ENCODE measurements at regions not wholly inside any gene's neighbourhood (a gene's known extent, or its start where the extent isn't known, plus 50 kb on each side); places are given as distances from the start of the nearest gene placed in this dataset.
A peak's percentile ranks its signal among the peaks of the same experiment; 100 is the strongest.
"Not testable (repeated sequence)": the region's sequence is repeated elsewhere in the genome, so short reads cannot be mapped to it uniquely, and the experiment has no call there.

- DNase-seq = peak; percentile 0
Measured at GRCh38 chr14:41549821-41550607, 56.7 kb upstream of the LRFN5 start.

- no peak for DNase-seq
Measured at GRCh38 chr14:41549282-41549681, 57.4 kb upstream of the LRFN5 start.

DNA sequence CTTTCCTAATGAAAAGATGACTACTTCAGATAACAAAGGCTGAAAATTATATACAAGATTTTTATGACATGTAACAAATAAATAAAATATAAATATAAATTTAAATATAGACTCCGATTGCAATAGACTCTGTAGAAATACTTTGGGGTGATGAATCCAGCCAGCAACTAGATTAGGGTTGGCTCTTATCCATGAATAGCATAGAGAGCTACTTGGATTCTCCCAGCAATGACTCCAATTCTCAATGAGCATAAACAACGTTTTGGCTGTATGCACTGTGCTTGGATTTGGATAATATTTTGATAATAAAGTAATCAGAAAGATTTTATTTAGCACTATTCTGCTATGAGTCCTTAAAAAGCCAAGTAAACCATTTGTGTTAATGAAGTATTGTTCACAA lies 58.0 kb upstream of the LRFN5 start:
- DNase-seq = no peak

GRCh38 chr14:41541333-41541732 lies 65.3 kb upstream of the LRFN5 start:
- no peak for DNase-seq

DNA sequence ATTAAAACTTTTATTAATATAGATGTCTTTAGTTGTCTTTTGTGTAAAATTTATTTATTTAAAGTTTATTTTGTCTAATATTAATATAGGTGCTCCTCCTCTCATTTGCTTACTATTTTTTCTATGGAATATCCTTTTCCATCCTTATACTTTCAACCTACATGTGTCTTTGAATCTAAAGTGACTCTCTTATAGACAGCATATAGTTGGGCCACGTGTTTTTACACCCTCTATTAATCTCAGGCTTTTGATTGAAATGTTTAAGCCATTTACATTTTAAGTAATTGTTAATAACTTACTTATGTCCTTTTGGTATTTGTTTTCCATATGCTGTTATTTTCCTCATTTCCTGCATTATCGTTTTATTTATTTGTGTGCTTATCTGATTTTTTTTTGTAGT lies 74.4 kb upstream of the LRFN5 start:
- no peak for DNase-seq

GRCh38 chr14:41521891-41522290 lies 84.8 kb upstream of the LRFN5 start:
- DNase-seq = no peak

DNA sequence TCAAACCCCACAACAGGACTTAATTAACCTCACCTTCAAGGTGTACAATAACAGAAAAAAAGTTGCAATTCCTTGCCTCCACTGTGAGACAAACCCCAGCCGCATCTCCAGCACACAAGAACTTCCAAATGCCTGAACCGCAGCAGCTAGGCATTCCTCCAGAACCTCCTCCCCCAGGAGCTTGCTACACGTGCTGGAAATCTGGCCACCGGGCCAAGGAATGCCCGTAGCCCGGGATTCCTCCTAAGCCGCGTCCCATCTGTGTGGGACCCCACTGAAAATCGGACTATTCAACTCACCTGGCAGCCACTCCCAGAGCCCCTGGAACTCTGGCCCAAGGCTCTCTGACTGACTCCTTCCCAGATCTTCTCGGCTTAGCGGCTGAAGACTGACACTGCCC lies 88.6 kb upstream of the LRFN5 start:
- DNase-seq = not testable (repeated sequence)

DNA sequence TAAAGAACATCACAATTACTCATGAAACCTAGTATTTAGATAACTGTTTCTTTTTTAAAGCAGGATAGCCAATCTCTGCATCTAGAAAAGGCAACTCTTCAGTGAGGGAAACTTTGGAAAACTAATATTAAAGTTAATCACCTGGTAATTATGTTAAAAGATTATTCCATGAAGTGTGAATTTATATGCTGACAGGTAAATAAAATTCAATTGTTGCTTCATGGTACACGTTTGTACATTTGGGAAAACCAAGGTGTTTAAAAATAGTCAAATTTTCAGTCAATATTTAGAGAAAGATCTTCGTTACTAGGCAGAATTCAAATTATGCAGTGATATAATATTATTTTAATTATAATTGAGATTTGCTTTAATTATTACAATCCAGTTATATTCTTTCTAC lies 100.1 kb upstream of the LRFN5 start:
- no peak for DNase-seq

DNA sequence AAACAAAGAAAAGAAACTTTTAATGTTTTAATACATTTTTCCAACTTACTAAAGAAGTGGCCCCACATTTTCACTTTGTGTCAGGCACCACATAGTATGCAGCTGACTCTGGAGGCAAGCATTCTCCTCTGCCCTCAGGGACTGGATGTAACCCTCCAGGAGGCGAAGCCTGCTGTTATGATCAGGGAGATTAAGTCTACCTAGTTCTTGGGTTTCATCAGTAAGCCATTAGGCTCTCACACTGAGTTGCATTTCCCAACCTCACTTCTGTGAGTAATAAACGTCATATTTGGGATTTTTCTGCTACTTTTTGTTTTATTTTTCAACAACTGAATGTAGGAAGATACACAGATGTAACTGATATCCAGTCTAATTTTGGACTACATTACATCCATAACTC lies 101.2 kb upstream of the LRFN5 start:
- no peak for DNase-seq

- no peak for DNase-seq
Measured at GRCh38 chr14:41498959-41499358, 107.7 kb upstream of the LRFN5 start.

- DNase-seq = no peak
Measured at GRCh38 chr14:41490323-41490722, 116.4 kb upstream of the LRFN5 start.

GRCh38 chr14:41489315-41489972 lies 117.2 kb upstream of the LRFN5 start:
- no peak for DNase-seq

DNA sequence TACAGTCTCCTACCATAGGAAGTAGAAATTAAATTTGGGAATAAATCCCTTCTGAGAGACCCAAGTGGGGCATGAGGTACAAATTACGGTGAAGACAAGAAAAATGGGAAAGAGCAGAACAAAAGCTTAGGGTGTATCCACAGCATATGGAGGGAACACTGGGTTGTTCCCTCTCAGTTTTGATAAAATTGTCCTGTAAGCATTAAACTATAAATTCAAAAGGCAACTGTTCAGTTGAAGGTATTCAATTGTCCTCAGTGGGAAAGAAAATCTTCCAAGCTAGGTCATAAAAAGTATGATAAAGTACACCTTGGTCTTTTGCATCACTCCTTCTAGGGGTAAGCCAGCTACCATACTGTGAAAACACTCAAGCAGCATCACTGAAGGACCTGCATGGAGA lies 118.3 kb upstream of the LRFN5 start:
- DNase-seq = no peak

DNA sequence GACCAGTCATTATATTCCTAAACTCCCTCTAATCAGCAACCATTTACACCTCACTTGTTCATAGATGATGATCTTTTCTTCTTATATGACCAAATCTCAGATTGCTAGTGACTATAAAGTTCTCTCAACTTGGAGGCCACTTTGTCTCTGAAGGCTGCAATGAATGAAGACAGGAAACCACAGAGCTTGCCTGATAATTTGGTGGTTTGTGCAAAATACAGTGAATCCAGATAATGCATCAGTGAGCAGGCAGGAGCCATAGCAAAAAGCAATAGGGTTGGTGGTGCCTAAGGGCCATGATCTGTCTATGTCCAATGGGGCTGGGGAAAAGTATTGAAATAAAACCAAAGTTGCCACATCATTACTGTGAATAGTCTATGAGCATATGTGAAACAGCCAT lies 123.8 kb upstream of the LRFN5 start:
- no peak for DNase-seq

DNA sequence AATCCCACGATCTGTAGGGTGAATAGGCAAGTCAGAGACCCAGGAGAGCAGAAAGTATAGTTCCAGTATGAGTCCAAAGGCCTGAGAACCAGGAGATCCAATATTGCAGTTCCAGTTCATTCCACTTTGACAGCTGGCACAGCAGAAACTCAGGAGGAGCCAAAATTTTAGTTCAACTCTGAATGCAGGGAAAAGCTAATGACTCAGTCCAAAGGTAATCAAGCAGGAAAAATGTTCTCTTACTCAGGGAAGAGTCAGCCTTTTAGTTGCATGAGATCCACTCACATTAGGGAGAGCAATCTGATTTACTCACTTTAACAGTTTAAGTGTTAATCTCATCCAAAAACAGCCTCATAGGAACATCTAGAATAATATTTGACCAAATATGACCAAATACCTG lies 130.2 kb upstream of the LRFN5 start:
- DNase-seq = no peak

DNA sequence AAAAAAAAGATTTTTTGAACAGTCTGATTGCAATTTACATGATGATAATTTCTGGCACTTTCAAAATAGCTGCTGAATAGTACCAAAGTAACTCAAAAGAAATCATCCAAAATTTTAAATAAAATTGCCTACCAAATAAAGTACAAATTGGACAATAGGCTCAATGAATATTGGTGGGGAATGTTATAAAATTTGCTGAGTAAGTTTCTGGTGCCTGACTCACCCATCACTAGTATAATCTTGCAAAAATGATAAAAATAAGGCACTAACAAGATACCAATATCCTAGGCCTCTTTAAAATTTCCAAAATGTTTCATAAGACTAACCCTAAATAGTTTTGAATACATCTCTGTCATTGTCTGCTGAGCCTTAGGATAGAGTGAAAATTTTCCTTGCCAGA lies 145.3 kb upstream of the LRFN5 start:
- DNase-seq = no peak

- no peak for DNase-seq
Measured at GRCh38 chr14:41457393-41457792, 149.3 kb upstream of the LRFN5 start.

DNA sequence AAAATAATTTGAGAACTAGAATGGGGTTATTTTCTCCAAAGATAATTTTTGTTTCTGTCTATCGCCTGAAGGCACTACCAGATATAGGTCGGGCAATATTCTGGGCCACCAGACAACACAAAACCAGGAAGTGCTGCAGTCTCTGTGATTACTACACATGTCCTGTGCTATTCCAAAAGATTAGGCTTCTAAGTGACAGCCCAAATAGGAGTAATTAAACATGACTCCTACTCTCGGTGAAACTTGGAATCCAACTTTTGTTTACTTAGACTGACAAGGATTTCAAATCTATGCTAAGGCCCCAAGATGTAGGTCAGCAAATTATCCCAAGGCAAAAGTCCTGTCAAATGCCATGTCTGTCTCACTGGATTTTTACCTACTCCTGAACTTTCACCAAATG lies 157.6 kb upstream of the LRFN5 start:
- DNase-seq = no peak

GRCh38 chr14:41446008-41446407 lies 160.7 kb upstream of the LRFN5 start:
- no peak for DNase-seq

DNA sequence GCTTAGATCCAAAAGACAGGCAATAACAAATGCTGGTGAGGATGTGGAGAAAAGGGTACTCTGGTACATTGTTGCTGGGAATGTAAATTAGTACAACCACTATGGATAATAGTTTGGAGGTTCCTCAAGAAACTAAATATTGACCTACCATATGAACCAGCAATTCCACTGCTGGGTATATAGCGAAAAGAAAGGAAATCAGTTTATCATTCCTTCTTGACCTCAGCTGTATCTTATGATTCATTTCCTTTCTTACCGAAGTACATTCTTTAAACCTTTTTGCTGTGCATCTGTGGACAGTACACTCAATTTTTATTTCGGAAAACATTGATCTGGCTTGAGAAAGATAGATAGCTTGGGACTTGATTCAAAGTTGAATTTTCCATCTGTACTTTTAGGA lies 183.2 kb upstream of the LRFN5 start:
- no peak for DNase-seq

GRCh38 chr14:41421308-41421707 lies 185.4 kb upstream of the LRFN5 start:
- DNase-seq = not testable (repeated sequence)

DNA sequence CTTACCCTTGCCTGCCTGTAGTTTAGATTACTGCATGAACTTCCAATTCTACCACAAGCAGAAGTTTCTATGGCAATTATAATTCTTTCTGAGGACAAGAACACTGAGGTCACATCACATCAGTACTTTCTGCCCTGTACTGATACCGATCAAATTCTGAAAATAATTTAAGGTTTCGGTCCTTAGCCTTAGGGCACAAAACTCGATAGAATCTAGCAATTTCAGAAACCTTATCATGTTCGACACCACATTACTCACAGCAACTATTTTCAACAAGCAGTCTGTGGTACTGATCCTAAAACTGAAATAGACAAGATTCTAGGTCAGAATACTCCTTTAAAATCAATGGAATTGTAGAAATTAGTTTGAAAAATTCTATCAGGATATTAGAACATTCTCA lies 187.0 kb upstream of the LRFN5 start:
- DNase-seq = no peak

- DNase-seq = no peak
Measured at GRCh38 chr14:41418851-41419250, 187.8 kb upstream of the LRFN5 start.

DNA sequence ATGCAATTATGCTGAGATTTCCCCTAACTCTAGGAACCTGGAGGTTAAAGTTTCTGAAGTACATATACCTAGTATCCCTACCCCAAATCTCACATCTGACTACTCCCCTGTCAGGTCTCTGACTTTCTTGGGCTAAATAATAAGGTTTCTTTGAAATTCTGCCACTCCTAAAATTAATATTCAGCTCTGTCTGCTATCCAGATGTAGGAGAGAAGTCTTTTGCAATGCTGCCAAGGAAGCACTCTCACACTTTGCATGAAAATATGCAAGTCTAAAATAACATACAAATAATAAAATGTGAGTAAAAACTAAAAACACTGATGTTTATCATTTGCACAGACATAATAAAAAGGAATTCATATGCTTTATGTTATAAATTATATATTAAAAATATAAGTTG lies 196.9 kb upstream of the LRFN5 start:
- no peak for DNase-seq

DNA sequence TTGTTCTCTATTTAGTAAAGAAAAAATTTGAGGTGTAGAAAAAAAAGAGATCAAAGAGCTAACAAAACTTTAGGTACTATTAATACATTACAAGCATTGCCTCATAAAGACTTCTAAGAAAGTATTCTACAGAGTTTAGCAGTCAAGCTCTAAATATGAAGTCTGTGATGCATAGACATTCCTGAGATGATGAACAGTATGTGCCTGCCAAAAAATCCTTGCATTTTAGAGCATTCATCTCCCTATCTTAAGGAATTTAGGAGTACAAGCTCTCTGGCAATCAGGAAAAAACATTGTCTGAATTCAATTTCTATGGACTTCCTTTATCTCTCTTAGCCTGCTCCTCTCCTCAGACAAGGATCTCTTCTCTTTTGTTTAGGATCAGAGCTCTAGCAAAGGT lies 202.6 kb upstream of the LRFN5 start:
- DNase-seq = no peak

Data from activated CD4-positive, alpha-beta T cell treated with anti-CD3 and anti-CD28 coated beads, Interleukin-10, Interleukin-2, amounts not matched to agents 100 ng/mL and 50 ng/mL, durations not matched to agents 16 hours and 8 hours (primary cell).